ENCODE measurements at regions not wholly inside any gene's neighbourhood (a gene's known extent, or its start where the extent isn't known, plus 50 kb on each side); places are given as distances from the start of the nearest gene placed in this dataset.
"Not testable (repeated sequence)": the region's sequence is repeated elsewhere in the genome, so short reads cannot be mapped to it uniquely, and the experiment has no call there.

GRCh38 chr14:30402846-30403245, 156.1 kb upstream of the G2E3 start:
- TF ChIP-seq CTCF (IDR thresholded peaks at IDR 0.05; ENCODE audit: extremely low read depth, missing control alignments): no peak
- no peak for DNase-seq (ENCODE audit: low spot score)

GRCh38 chr14:30403791-30404190, 155.2 kb upstream of the G2E3 start:
- no peak for TF ChIP-seq CTCF (IDR thresholded peaks at IDR 0.05; ENCODE audit: extremely low read depth, missing control alignments)
- DNase-seq (ENCODE audit: low spot score): no peak

GRCh38 chr14:30409508-30410015, 149.4 kb upstream of the G2E3 start:
- not testable (repeated sequence) for DNase-seq (ENCODE audit: low spot score)

- DNase-seq (ENCODE audit: low spot score): no peak
- TF ChIP-seq CTCF (IDR thresholded peaks at IDR 0.05; ENCODE audit: extremely low read depth, missing control alignments): no peak
Measured at GRCh38 chr14:30410986-30411385, 148.0 kb upstream of the G2E3 start.

- DNase-seq (ENCODE audit: low spot score): not testable (repeated sequence)
Measured at GRCh38 chr14:30413184-30413583, 145.8 kb upstream of the G2E3 start.

GRCh38 chr14:30417121-30417520, 141.8 kb upstream of the G2E3 start:
- no peak for TF ChIP-seq CTCF (IDR thresholded peaks at IDR 0.05; ENCODE audit: extremely low read depth, missing control alignments)
- DNase-seq (ENCODE audit: low spot score): no peak

- no peak for DNase-seq (ENCODE audit: low spot score)
- TF ChIP-seq CTCF (IDR thresholded peaks at IDR 0.05; ENCODE audit: extremely low read depth, missing control alignments): no peak
Measured at GRCh38 chr14:30417999-30418398, 141.0 kb upstream of the G2E3 start.

GRCh38 chr14:30419037-30419436, 139.9 kb upstream of the G2E3 start:
- no peak for DNase-seq (ENCODE audit: low spot score)
- TF ChIP-seq CTCF (IDR thresholded peaks at IDR 0.05; ENCODE audit: extremely low read depth, missing control alignments): no peak

- no peak for DNase-seq (ENCODE audit: low spot score)
- no peak for TF ChIP-seq CTCF (IDR thresholded peaks at IDR 0.05; ENCODE audit: extremely low read depth, missing control alignments)
Measured at GRCh38 chr14:30420515-30420914, 138.4 kb upstream of the G2E3 start.
